ENCODE measurements at regions not wholly inside any gene's neighbourhood (a gene's known extent, or its start where the extent isn't known, plus 50 kb on each side); places are given as distances from the start of the nearest gene placed in this dataset.
"Not testable (repeated sequence)": the region's sequence is repeated elsewhere in the genome, so short reads cannot be mapped to it uniquely, and the experiment has no call there.

DNA sequence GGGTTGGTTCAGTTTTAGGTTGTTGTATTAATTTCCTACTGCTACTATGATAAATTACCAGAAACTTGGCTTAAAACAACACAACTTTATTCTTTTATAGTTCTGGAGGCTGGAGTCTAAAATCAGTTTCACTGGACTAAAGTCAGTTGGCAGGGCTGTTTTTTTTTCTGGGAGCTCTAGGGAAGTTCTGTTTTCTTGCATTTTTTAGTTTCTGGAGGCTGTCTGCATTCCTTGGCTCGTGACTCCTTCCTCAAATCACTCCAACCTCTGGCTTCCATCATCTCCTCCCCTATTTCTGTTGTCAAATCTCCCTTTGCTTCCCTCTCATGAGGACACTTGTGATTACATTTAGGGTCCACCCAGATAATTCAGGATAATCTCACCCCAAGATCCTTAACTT, 51.3 kb upstream of the SUB1 start:
- Mint-ChIP-seq H3K27ac (ENCODE audit: unreplicated experiment) (no peak overlapping the region), H3K4me1 (ENCODE audit: low read depth, unreplicated experiment) (peaks cover 21% of the 10 kb centered on the region), H3K36me3 (ENCODE audit: insufficient read depth, unreplicated experiment) (peaks cover 9% of the 10 kb centered on the region), H3K4me3 (ENCODE audit: low read depth, unreplicated experiment) (no peak overlapping the region), H3K27me3 (ENCODE audit: unreplicated experiment) (no peaks in the 10 kb centered on the region), H3K9me3 (ENCODE audit: low read depth, unreplicated experiment) (no peaks in the 10 kb centered on the region)
- TF ChIP-seq, protein P1, sequence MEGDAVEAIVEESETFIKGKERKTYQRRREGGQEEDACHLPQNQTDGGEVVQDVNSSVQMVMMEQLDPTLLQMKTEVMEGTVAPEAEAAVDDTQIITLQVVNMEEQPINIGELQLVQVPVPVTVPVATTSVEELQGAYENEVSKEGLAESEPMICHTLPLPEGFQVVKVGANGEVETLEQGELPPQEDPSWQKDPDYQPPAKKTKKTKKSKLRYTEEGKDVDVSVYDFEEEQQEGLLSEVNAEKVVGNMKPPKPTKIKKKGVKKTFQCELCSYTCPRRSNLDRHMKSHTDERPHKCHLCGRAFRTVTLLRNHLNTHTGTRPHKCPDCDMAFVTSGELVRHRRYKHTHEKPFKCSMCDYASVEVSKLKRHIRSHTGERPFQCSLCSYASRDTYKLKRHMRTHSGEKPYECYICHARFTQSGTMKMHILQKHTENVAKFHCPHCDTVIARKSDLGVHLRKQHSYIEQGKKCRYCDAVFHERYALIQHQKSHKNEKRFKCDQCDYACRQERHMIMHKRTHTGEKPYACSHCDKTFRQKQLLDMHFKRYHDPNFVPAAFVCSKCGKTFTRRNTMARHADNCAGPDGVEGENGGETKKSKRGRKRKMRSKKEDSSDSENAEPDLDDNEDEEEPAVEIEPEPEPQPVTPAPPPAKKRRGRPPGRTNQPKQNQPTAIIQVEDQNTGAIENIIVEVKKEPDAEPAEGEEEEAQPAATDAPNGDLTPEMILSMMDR (IDR thresholded peaks at IDR 0.05; ENCODE audit: unreplicated experiment) = no peak
- no TSS peak for BruUV-seq (replicated peaks)
- CTCF ChIA-PET = interaction anchor here (0.6 to 0.7 kb wide), 4 partner anchors 18 to 670 kb away, joined by 3 to 8 read pairs (median 4); no protein-coding TSS in a partner anchor
- no peak for DNase-seq
- intact Hi-C loops (cut with micrococcal nuclease; ENCODE audit: unreplicated experiment) = no loop called here

DNA sequence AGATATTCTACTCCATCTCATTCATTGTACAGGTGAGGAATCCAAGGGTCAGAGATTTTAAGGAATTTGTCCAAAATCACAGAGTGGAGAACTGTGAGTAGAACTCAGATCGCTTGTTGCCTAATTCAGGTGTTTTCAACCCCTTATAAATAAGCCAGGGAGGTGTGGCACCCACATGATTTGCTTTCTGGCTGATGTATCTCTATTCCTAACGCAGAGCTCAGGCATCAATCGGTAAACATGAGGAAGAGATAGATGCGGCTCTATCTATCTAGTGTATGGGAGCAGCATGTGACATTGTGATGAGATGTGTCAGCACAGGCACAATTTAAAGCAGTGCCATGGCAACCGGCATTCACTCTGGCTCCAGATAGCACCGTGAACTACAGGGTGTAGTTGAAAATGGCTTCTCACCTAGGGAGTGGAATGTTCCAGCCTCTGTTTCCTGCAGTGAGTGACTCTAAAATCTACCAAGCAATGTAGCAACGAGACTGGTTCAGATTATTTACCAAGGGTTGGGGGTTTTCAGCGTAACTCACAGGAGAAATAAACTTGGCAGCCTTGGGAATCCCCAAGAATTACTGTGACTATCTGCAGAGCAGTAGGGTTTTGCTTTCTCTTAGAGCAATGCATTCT, 53.4 kb upstream of the SUB1 start:
- TF ChIP-seq, protein P1 (IDR thresholded peaks at IDR 0.05; ENCODE audit: unreplicated experiment) = no peak
- Mint-ChIP-seq H3K27me3 (ENCODE audit: unreplicated experiment) (no peaks in the 10 kb centered on the region), H3K4me1 (ENCODE audit: low read depth, unreplicated experiment) (peaks cover 16% of the 10 kb centered on the region), H3K9me3 (ENCODE audit: low read depth, unreplicated experiment) (no peaks in the 10 kb centered on the region), H3K4me3 (ENCODE audit: low read depth, unreplicated experiment) (peak overlapping the region; percentile 68), H3K27ac (ENCODE audit: unreplicated experiment) (peak overlapping the region; percentile 81), H3K36me3 (ENCODE audit: insufficient read depth, unreplicated experiment) (peaks cover 9% of the 10 kb centered on the region)
- TSS peak; percentile 91 for BruUV-seq (replicated peaks)
- intact Hi-C loops (cut with micrococcal nuclease; ENCODE audit: unreplicated experiment) = no loop called here
- peak; percentile 25 for DNase-seq
- CTCF ChIA-PET = interaction anchor here (1.3 kb wide), 1 partner anchor 58 kb away, joined by 5 read pairs; no protein-coding TSS in a partner anchor

DNA sequence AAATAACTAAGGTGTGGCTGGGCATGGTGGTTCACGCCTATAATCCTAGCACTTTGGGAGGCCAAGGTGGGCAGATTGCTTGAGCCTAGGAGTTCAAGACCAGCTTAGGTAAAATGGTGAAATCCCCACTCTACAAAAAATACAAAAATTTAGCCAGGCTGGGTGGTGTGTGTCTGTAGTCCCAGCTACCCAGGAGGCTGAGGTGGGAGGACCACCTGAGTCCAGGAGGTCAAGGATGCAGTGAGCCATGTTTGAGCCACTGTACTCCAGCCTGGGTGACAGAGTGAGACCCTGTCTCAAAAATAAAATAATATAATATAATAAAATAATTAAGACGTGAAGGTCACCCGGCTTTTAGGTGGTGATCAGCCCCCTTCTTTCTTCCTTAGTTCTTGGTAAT, 58.0 kb upstream of the SUB1 start:
- intact Hi-C loops (cut with micrococcal nuclease; ENCODE audit: unreplicated experiment) = loop anchor here (5.0 kb wide), 1 partner anchor 60 kb away; the partner anchor contains the start of gene SUB1
- H3K9me3 Mint-ChIP-seq (ENCODE audit: low read depth, unreplicated experiment); H3K4me3 Mint-ChIP-seq (ENCODE audit: low read depth, unreplicated experiment); H3K36me3 Mint-ChIP-seq (ENCODE audit: insufficient read depth, unreplicated experiment); H3K27ac Mint-ChIP-seq (ENCODE audit: unreplicated experiment); DNase-seq; CTCF ChIA-PET; BruUV-seq (replicated peaks): not testable (repeated sequence)
- H3K27me3 Mint-ChIP-seq (ENCODE audit: unreplicated experiment) = peaks cover 10% of the 10 kb centered on the region
- peaks cover 21% of the 10 kb centered on the region for H3K4me1 Mint-ChIP-seq (ENCODE audit: low read depth, unreplicated experiment)

DNA sequence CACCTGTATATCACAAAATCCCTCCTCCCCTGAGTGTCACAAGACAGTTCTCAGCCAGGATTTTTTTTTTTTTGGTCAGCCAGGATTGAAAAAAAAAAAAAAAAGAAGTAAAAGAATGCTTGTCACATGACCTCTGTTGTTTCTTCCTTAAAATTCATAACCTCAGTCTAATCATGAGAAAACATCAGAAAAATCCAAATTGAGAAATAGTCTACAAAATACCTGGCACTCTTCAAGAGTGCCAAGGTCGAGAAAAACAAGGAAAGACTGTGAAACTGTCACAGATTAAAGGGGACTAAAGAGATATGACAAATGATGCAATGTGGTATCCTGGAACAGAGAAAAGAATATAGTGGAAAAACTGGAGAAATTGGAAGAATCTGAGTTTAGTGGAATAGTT, 58.5 kb upstream of the SUB1 start:
- H3K27me3 Mint-ChIP-seq (ENCODE audit: unreplicated experiment) = peaks cover 10% of the 10 kb centered on the region
- BruUV-seq (replicated peaks) = no TSS peak
- CTCF ChIA-PET = no interaction called here
- no peak for DNase-seq
- peaks cover 16% of the 10 kb centered on the region for H3K4me1 Mint-ChIP-seq (ENCODE audit: low read depth, unreplicated experiment)
- H3K36me3 Mint-ChIP-seq (ENCODE audit: insufficient read depth, unreplicated experiment) = peaks cover 5% of the 10 kb centered on the region
- intact Hi-C loops (cut with micrococcal nuclease; ENCODE audit: unreplicated experiment) = loop anchor here (5.0 kb wide), 1 partner anchor 60 kb away; the partner anchor contains the start of gene SUB1
- H3K4me3 Mint-ChIP-seq (ENCODE audit: low read depth, unreplicated experiment) = no peak overlapping the region
- TF ChIP-seq, protein P1 (IDR thresholded peaks at IDR 0.05; ENCODE audit: unreplicated experiment) = no peak
- no peaks in the 10 kb centered on the region for H3K9me3 Mint-ChIP-seq (ENCODE audit: low read depth, unreplicated experiment)
- no peak overlapping the region for H3K27ac Mint-ChIP-seq (ENCODE audit: unreplicated experiment)

DNA sequence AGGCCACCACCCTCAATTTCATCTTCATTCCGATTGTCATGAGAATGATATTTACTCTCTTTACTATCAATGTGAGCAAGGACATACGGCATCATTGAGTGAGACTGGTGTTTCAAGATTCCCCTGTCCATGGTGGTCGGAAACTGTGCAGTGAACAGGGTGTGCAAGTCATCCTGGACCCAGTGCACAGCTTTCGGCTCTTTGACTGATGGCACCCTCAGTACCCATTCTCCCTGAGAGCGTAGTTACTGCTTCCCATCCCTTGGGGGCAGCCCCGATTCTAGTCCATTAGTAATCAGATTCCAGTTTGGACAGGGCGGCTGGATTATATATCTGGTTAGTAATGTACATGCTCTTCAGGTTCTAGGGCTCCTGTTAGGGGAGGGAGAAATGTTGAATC, 61.7 kb upstream of the SUB1 start:
- intact Hi-C loops (cut with micrococcal nuclease; ENCODE audit: unreplicated experiment) = no loop called here
- BruUV-seq (replicated peaks) = no TSS peak
- peak; percentile 24 for DNase-seq
- peaks cover 24% of the 10 kb centered on the region for H3K27me3 Mint-ChIP-seq (ENCODE audit: unreplicated experiment)
- H3K4me3 Mint-ChIP-seq (ENCODE audit: low read depth, unreplicated experiment) = no peak overlapping the region
- TF ChIP-seq, protein P1 (IDR thresholded peaks at IDR 0.05; ENCODE audit: unreplicated experiment) = no peak
- no peaks in the 10 kb centered on the region for H3K36me3 Mint-ChIP-seq (ENCODE audit: insufficient read depth, unreplicated experiment)
- no peaks in the 10 kb centered on the region for H3K9me3 Mint-ChIP-seq (ENCODE audit: low read depth, unreplicated experiment)
- no peak overlapping the region for H3K27ac Mint-ChIP-seq (ENCODE audit: unreplicated experiment)
- peaks cover 19% of the 10 kb centered on the region for H3K4me1 Mint-ChIP-seq (ENCODE audit: low read depth, unreplicated experiment)
- CTCF ChIA-PET = no interaction called here
